ENCODE measurements at regions not wholly inside any gene's neighbourhood (a gene's known extent, or its start where the extent isn't known, plus 50 kb on each side); places are given as distances from the start of the nearest gene placed in this dataset.

DNA sequence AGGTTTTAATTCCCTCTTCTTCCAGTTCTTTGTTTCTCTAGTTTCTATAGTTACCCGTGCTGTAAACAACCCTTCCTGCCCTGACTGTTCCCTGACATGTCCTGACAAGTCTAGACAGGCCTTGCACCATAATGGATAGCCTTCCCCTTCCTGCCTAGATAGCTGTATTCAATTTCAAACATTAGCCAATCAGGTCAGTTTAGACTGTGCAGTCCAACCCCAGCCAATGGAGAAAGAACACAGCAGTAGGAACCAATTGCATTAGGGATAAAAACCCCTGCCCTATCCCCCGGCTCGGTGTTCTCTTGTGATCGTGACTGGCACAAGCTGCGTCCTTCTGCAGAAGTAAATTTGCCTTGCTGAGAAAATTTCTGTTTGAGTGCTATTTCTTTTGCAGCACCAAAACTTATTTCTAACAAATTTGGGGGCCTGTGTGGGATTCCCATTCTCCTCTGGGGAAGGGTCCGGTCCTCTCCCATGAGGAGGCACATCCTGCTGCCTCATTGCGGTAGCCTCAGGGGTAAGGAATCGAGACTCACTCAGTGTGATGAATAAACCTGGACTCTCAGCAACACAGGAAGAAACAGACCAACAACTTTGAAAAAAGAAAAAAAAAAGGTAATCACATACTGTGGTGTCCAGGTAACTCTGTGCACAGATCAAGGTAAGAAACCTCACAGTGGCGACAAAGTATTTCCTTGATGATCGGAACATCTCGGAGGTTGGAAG lies 248.7 kb upstream of the ECI2 start:
- in situ Hi-C loops (cut with MboI; ENCODE audit: low sequenced_read_pairs): no loop called here

DNA sequence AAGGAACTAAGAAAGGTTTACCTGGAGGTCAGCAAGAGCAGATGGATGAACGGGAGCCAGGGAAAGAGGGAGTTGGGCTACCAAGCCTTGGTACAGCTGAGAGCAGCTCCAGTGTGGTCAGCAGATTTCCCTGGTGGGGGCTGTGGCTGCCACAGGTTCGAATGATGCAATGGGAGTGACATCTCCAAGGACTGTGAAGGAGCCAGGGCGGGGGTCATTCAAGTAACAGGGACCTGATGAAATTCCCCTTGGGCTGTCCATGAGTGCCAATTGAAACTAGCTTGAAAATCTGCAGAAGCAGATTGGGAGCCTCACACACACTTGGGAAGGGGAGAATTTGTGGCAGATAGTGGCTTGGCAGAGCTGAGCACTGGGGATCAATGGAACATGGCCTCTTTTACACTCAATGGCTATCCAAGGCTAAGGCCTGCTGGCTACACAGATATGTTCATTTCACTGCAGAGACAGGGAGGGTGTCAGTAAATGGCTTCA lies 247.0 kb upstream of the ECI2 start:
- in situ Hi-C loops (cut with MboI; ENCODE audit: low sequenced_read_pairs): no loop called here

GRCh38 chr6:4381381-4381780 lies 246.0 kb upstream of the ECI2 start:
- in situ Hi-C loops (cut with MboI; ENCODE audit: low sequenced_read_pairs): no loop called here

DNA sequence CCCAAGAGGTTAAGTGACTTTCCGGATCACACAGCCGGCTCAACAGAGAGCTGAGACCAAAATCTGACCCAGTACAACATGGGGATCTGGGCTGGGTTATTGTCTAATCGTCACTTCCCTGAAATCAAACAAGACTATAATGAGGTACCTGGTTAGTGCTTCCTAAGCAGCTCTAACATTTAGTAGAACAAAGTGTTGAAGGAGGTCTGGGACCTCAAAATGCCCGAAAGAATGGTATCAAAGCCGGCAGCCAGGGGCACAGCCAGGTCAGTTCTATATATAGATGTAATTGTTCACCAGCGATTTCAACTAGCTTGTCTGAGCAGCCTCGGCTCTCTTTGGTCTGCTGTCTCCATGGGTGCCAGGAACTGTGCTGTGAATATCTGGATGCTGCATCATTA lies 245.5 kb upstream of the ECI2 start:
- in situ Hi-C loops (cut with MboI; ENCODE audit: low sequenced_read_pairs): no loop called here

- in situ Hi-C loops (cut with MboI; ENCODE audit: low sequenced_read_pairs): no loop called here
Observed at GRCh38 chr6:4379958-4380357, 244.6 kb upstream of the ECI2 start.

DNA sequence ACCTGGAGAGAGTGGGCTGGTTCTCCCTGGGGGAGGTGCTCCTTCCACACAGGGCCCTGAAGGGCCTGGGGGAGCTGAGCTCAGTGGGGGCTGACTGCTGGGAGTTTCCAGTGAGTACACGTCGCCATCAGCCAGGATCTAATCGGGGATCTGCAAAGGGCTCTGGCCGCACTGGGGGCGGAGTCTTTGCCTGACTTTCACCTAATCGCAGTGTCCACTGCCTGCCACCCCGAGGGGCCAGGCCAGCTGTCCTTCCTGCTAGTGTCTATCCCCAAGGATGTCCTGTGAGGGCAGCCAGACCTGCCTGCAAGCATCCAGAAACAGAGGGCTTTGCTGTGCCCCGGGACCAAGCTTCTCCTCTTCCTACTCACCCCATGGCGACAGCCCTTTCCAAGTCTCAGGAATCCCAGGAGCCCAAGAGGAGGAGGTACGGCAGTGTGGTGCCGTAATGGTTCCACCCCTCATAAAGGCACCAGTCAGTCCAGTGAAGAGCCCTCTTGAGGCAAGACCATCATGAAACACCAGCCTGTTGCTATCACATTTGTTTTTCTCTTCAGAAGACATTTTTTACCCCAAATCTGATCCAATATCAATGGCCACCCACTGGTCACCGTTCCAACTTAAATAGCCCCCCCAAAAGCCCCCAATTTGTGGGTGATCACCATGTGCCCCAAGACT lies 243.1 kb upstream of the ECI2 start:
- in situ Hi-C loops (cut with MboI; ENCODE audit: low sequenced_read_pairs): no loop called here

DNA sequence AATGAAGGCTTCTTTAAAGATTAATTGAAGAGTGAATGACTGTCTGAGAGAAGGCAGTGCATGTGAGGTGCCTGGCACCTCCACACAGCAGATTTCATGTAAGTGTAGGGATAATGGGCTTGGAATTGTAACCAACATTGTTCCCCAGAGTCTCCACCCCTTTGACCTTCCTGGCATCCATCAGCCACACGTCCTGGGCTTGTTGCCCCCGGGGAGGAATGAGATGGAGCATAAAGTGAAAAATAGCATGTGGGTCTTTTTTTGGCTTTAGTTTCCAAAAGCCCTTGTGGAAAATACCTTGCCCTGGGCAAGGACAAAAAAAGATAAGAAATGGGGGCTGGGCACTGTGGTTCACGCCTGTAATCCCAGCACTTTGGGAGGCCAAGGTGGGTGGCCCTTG lies 242.2 kb upstream of the ECI2 start:
- in situ Hi-C loops (cut with MboI; ENCODE audit: low sequenced_read_pairs): no loop called here

DNA sequence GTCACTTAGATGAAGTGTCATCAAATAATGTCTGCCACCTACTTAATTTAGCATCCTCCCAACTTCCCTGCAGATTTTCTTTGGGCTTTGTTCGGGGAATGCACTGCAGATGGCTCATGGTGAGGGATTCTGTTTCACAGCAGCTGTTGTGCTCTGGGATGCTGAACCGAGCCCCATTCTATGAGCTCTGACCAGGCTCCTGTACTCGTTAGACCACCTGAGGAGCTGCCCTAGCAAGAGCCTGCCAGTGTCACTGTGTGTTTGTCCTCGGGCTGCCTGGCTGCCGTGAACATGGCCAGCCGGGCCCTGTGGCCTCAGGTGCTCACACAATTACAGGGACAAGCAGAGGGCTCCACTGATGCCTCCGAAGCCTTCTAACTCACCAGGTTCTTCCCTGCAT lies 238.8 kb upstream of the ECI2 start:
- in situ Hi-C loops (cut with MboI; ENCODE audit: low sequenced_read_pairs): no loop called here

GRCh38 chr6:4372866-4373265 lies 237.5 kb upstream of the ECI2 start:
- in situ Hi-C loops (cut with MboI; ENCODE audit: low sequenced_read_pairs): no loop called here

GRCh38 chr6:4371207-4371921 lies 236.0 kb upstream of the ECI2 start:
- in situ Hi-C loops (cut with MboI; ENCODE audit: low sequenced_read_pairs): no loop called here

DNA sequence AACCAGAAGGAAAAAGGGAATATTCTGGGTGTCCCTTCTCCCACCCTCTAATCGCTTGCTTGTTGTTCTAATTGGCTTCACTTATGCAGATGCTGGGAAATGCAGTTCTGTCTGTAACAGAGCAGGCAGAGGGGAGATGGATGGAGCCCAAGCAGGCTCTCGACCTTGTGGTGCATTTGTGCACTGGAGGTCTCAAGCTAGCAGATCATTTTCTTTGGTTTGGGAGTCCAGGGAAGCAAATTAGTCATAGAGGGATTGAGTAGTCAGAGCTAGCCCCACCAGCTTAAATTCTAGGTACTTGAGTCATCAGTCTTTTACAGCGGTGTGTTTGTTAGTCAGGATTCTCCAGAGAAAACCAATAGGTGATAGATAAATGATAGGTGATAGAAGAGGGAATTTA lies 234.7 kb upstream of the ECI2 start:
- in situ Hi-C loops (cut with MboI; ENCODE audit: low sequenced_read_pairs): no loop called here

- in situ Hi-C loops (cut with MboI; ENCODE audit: low sequenced_read_pairs): no loop called here
Observed at GRCh38 chr6:4369616-4370015, 234.2 kb upstream of the ECI2 start.

- in situ Hi-C loops (cut with MboI; ENCODE audit: low sequenced_read_pairs): no loop called here
Observed at GRCh38 chr6:4368649-4369048, 233.3 kb upstream of the ECI2 start.

- in situ Hi-C loops (cut with MboI; ENCODE audit: low sequenced_read_pairs): no loop called here
Observed at GRCh38 chr6:4367643-4368042, 232.3 kb upstream of the ECI2 start.

DNA sequence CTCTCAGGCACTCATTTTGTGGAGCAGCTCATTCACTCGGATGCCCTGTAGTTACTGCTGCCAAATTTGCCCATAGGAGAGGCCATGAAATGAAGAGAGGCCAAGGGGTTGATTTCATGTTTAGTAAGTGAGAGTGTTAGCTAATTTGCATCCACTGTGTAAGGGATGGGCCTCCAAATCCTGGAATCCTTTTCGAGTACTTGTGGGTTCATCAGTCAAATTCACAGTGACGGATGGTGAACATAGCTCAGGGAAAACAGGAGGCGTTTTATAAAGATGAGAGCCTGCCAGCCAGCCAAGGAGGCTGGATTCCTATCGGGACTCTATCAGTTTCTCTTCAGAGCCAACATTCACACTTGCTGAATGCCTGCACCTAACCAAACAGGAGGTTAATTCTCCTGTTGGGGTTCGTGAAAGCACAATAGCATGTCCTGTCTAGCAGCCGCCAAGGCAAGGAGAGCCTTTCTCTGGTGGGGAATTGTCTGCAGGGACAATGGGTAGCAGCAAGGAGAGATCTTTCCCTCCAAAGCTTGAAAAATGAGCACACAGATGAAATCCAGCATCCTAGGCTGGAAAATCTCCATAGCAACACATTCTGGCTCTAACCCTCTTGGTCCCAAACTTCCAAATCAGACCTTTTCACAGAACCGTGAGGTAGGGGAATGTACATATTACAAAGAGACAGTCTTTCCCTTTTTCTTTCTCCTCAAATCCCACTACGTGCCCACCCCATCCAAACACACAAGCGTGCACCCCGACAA lies 231.4 kb upstream of the ECI2 start:
- in situ Hi-C loops (cut with MboI; ENCODE audit: low sequenced_read_pairs): no loop called here

DNA sequence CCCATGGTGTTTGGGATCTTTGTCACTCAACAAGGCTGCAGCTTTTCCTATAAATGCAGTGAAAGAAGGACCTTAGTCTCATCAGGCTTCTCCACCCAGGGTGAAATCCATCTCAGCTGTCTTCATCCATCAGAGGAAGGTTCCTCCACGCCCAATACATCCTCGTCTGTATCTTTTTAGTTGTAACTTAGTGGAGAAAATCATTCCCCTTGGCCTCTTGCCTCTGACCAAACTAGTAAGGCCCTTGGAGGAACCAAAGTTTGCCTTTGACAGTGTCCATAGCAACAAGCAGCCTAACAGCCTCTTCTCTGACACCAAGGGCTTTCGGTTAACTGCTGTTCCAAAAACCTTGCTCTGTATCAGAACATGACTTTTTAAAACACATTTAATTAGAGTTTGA lies 230.3 kb upstream of the ECI2 start:
- in situ Hi-C loops (cut with MboI; ENCODE audit: low sequenced_read_pairs): no loop called here

- in situ Hi-C loops (cut with MboI; ENCODE audit: low sequenced_read_pairs): no loop called here
Observed at GRCh38 chr6:4364711-4365110, 229.3 kb upstream of the ECI2 start.

GRCh38 chr6:4364172-4364571 lies 228.8 kb upstream of the ECI2 start:
- in situ Hi-C loops (cut with MboI; ENCODE audit: low sequenced_read_pairs): no loop called here

GRCh38 chr6:4363656-4364055 lies 228.3 kb upstream of the ECI2 start:
- in situ Hi-C loops (cut with MboI; ENCODE audit: low sequenced_read_pairs): no loop called here

DNA sequence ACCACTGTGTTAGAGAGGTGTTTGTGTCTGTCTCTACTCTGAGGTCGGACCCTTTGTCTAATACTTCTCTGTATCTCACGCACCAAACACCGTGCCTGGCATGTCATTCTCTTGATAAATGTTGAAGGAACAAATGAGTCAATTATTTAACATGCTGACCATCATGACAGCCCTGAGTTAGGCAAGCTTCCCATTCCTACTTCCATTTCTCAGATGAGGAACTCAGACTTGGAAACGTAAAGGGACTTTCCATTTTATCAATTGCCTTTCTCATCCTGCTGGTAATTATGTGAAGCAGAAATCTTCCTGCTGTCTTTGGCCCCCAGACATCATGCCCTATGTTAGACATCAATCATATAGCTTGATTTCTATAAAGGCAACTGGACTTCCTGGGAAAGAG lies 227.0 kb upstream of the ECI2 start:
- in situ Hi-C loops (cut with MboI; ENCODE audit: low sequenced_read_pairs): no loop called here

DNA sequence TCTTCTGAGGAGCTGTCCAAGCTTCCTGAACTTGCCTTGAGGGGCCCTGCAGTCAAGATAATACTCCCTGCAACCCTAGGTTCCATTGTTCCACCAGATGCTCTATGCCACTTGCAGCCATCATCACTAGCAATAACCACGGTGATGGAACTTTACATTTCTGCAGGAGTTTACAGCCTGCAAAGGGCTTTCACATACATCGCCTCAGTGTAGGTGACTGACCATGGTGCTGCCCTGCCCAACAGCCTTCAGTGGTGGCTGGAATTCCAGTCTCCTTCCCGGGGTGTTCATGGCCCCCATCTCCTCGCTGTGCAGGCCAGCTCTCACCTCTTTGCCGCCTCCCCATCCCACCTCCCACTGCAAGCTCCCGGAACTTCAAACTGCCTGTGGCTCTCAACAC lies 225.5 kb upstream of the ECI2 start:
- in situ Hi-C loops (cut with MboI; ENCODE audit: low sequenced_read_pairs): no loop called here
